GM23338 (cell line): ENCODE measurements at regions not wholly inside any gene's neighbourhood (a gene's known extent, or its start where the extent isn't known, plus 50 kb on each side); places are given as distances from the start of the nearest gene placed in this dataset.

Source experiments
- CREB1 ChIP-seq: fragments of 250-450 bp; sonication (Bioruptor Pico); IDR thresholded peaks from 2 replicates; pipeline ENCODE4 v1.5.0; 2020; ENCODE audit warnings: low read depth, mild to moderate bottlenecking, moderate library complexity
- CTCF ChIP-seq, 2 experiments: fragments of 200-600 bp in 1 of 2; sonication (generic) in 1 of 2; conservative IDR thresholded peaks; 2 replicates each; pipeline versions ENCODE4 v1.5.1 to v1.6.1; 2016 to 2017; ENCODE audit warnings: antibody characterized with exemption in 2 of 2, low read depth in 2 of 2, mild to moderate bottlenecking in 2 of 2, moderate library complexity in 1 of 2
- ETS1 ChIP-seq: IDR thresholded peaks from 2 replicates; pipeline ENCODE4 v1.6.1; 2016; ENCODE audit warnings: antibody characterized with exemption
- EZH2 ChIP-seq: fragments of 200-600 bp; sonication (generic); IDR thresholded peaks from one replicate; pipeline ENCODE4 v1.8.0; 2017; ENCODE audit warnings: antibody characterized with exemption, mild to moderate bottlenecking, low read depth; ENCODE audit not compliant: unreplicated experiment
- EZH2phosphoT487 ChIP-seq: fragments of 200-600 bp; sonication (generic); IDR thresholded peaks from one replicate; pipeline ENCODE4 v1.8.1; 2018; ENCODE audit warnings: antibody characterized with exemption; ENCODE audit not compliant: unreplicated experiment
- JUNB ChIP-seq: IDR thresholded peaks from one replicate; pipeline ENCODE4 v1.6.1; 2016; ENCODE audit warnings: antibody characterized with exemption; ENCODE audit not compliant: unreplicated experiment
- NANOG ChIP-seq: IDR thresholded peaks from 2 replicates; pipeline ENCODE4 v1.6.1; 2016; ENCODE audit warnings: antibody characterized with exemption, borderline replicate concordance
- POLR2AphosphoS5 ChIP-seq: IDR thresholded peaks from 2 replicates; pipeline ENCODE4 v1.6.1; 2016; ENCODE audit warnings: antibody characterized with exemption, low read depth
- TF ChIP-seq, protein P1 (sequence below): IDR thresholded peaks from one replicate; pipeline ENCODE4 v1.6.1; 2018; ENCODE audit warnings: antibody characterized with exemption; ENCODE audit not compliant: unreplicated experiment
- TF ChIP-seq, protein P2 (sequence below): fragments of 250-450 bp; sonication (Bioruptor Pico); IDR thresholded peaks from 2 replicates; pipeline ENCODE4 v1.5.0; 2020; ENCODE audit warnings: mild to moderate bottlenecking, moderate library complexity

GRCh38 chr1:163985700-163986099 is 573.3 kb upstream of the PBX1 start:
- TF ChIP-seq POLR2AphosphoS5 (no peak), CTCF (conservative IDR thresholded peaks at IDR 0.05; ENCODE audit: low read depth in 2 of 2) (no peak), CREB1 (CRISPR knock-in tag) (no peak), JUNB (no peak), EZH2 (no peak), NANOG (no peak), EZH2phosphoT487 (no peak), ETS1 (no peak)
- TF ChIP-seq, protein P1, sequence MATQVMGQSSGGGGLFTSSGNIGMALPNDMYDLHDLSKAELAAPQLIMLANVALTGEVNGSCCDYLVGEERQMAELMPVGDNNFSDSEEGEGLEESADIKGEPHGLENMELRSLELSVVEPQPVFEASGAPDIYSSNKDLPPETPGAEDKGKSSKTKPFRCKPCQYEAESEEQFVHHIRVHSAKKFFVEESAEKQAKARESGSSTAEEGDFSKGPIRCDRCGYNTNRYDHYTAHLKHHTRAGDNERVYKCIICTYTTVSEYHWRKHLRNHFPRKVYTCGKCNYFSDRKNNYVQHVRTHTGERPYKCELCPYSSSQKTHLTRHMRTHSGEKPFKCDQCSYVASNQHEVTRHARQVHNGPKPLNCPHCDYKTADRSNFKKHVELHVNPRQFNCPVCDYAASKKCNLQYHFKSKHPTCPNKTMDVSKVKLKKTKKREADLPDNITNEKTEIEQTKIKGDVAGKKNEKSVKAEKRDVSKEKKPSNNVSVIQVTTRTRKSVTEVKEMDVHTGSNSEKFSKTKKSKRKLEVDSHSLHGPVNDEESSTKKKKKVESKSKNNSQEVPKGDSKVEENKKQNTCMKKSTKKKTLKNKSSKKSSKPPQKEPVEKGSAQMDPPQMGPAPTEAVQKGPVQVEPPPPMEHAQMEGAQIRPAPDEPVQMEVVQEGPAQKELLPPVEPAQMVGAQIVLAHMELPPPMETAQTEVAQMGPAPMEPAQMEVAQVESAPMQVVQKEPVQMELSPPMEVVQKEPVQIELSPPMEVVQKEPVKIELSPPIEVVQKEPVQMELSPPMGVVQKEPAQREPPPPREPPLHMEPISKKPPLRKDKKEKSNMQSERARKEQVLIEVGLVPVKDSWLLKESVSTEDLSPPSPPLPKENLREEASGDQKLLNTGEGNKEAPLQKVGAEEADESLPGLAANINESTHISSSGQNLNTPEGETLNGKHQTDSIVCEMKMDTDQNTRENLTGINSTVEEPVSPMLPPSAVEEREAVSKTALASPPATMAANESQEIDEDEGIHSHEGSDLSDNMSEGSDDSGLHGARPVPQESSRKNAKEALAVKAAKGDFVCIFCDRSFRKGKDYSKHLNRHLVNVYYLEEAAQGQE: no peak
- TF ChIP-seq, protein P2, sequence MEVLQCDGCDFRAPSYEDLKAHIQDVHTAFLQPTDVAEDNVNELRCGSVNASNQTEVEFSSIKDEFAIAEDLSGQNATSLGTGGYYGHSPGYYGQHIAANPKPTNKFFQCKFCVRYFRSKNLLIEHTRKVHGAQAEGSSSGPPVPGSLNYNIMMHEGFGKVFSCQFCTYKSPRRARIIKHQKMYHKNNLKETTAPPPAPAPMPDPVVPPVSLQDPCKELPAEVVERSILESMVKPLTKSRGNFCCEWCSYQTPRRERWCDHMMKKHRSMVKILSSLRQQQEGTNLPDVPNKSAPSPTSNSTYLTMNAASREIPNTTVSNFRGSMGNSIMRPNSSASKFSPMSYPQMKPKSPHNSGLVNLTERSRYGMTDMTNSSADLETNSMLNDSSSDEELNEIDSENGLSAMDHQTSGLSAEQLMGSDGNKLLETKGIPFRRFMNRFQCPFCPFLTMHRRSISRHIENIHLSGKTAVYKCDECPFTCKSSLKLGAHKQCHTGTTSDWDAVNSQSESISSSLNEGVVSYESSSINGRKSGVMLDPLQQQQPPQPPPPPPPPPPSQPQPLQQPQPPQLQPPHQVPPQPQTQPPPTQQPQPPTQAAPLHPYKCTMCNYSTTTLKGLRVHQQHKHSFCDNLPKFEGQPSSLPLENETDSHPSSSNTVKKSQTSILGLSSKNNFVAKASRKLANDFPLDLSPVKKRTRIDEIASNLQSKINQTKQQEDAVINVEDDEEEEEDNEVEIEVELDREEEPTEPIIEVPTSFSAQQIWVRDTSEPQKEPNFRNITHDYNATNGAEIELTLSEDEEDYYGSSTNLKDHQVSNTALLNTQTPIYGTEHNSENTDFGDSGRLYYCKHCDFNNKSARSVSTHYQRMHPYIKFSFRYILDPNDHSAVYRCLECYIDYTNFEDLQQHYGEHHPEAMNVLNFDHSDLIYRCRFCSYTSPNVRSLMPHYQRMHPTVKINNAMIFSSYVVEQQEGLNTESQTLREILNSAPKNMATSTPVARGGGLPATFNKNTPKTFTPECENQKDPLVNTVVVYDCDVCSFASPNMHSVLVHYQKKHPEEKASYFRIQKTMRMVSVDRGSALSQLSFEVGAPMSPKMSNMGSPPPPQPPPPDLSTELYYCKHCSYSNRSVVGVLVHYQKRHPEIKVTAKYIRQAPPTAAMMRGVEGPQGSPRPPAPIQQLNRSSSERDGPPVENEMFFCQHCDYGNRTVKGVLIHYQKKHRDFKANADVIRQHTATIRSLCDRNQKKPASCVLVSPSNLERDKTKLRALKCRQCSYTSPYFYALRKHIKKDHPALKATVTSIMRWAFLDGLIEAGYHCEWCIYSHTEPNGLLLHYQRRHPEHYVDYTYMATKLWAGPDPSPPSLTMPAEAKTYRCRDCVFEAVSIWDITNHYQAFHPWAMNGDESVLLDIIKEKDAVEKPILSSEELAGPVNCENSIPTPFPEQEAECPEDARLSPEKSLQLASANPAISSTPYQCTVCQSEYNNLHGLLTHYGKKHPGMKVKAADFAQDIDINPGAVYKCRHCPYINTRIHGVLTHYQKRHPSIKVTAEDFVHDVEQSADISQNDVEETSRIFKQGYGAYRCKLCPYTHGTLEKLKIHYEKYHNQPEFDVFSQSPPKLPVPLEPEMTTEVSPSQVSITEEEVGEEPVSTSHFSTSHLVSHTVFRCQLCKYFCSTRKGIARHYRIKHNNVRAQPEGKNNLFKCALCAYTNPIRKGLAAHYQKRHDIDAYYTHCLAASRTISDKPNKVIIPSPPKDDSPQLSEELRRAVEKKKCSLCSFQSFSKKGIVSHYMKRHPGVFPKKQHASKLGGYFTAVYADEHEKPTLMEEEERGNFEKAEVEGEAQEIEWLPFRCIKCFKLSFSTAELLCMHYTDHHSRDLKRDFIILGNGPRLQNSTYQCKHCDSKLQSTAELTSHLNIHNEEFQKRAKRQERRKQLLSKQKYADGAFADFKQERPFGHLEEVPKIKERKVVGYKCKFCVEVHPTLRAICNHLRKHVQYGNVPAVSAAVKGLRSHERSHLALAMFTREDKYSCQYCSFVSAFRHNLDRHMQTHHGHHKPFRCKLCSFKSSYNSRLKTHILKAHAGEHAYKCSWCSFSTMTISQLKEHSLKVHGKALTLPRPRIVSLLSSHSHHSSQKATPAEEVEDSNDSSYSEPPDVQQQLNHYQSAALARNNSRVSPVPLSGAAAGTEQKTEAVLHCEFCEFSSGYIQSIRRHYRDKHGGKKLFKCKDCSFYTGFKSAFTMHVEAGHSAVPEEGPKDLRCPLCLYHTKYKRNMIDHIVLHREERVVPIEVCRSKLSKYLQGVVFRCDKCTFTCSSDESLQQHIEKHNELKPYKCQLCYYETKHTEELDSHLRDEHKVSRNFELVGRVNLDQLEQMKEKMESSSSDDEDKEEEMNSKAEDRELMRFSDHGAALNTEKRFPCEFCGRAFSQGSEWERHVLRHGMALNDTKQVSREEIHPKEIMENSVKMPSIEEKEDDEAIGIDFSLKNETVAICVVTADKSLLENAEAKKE (CRISPR knock-in tag): no peak
